ENCODE measurements at regions not wholly inside any gene's neighbourhood (a gene's known extent, or its start where the extent isn't known, plus 50 kb on each side); places are given as distances from the start of the nearest gene placed in this dataset.

GRCh38 chr10:52994370-52994769 lies 221.8 kb upstream of the MBL2 start:
- Mint-ChIP-seq H3K4me1 (ENCODE audit: unreplicated experiment) (no peaks in the 10 kb centered on the region), H3K9me3 (ENCODE audit: unreplicated experiment) (no peaks in the 10 kb centered on the region), H3K36me3 (ENCODE audit: unreplicated experiment) (no peaks in the 10 kb centered on the region), H3K27ac (ENCODE audit: unreplicated experiment) (no peak overlapping the region), H3K27me3 (ENCODE audit: unreplicated experiment) (peaks cover 9% of the 10 kb centered on the region), H3K4me3 (ENCODE audit: unreplicated experiment) (no peak overlapping the region)
- no peak for DNase-seq (ENCODE audit: extremely low spot score, unreplicated experiment)
- no peak for TF ChIP-seq CTCF (IDR thresholded peaks at IDR 0.05)

- Mint-ChIP-seq H3K4me3 (ENCODE audit: unreplicated experiment) (no peak overlapping the region), H3K4me1 (ENCODE audit: unreplicated experiment) (no peaks in the 10 kb centered on the region), H3K27ac (ENCODE audit: unreplicated experiment) (no peak overlapping the region), H3K27me3 (ENCODE audit: unreplicated experiment) (peaks cover 8% of the 10 kb centered on the region), H3K9me3 (ENCODE audit: unreplicated experiment) (no peaks in the 10 kb centered on the region), H3K36me3 (ENCODE audit: unreplicated experiment) (no peaks in the 10 kb centered on the region)
- no peak for DNase-seq (ENCODE audit: extremely low spot score, unreplicated experiment)
- TF ChIP-seq CTCF (IDR thresholded peaks at IDR 0.05), result no peak
Observed at GRCh38 chr10:52993109-52993508, 220.5 kb upstream of the MBL2 start.

- DNase-seq (ENCODE audit: extremely low spot score, unreplicated experiment), result no peak
- Mint-ChIP-seq H3K27me3 (ENCODE audit: unreplicated experiment) (peaks cover 8% of the 10 kb centered on the region), H3K9me3 (ENCODE audit: unreplicated experiment) (no peaks in the 10 kb centered on the region), H3K36me3 (ENCODE audit: unreplicated experiment) (no peaks in the 10 kb centered on the region), H3K4me1 (ENCODE audit: unreplicated experiment) (no peaks in the 10 kb centered on the region), H3K4me3 (ENCODE audit: unreplicated experiment) (no peak overlapping the region), H3K27ac (ENCODE audit: unreplicated experiment) (no peak overlapping the region)
- no peak for TF ChIP-seq CTCF (IDR thresholded peaks at IDR 0.05)
Observed at GRCh38 chr10:52992567-52992966, 220.0 kb upstream of the MBL2 start.

- TF ChIP-seq CTCF (IDR thresholded peaks at IDR 0.05), result no peak
- no peaks in the 10 kb centered on the region for H3K36me3 Mint-ChIP-seq (ENCODE audit: unreplicated experiment)
- no peak overlapping the region for H3K27ac Mint-ChIP-seq (ENCODE audit: unreplicated experiment)
- peaks cover 3% of the 10 kb centered on the region for H3K4me1 Mint-ChIP-seq (ENCODE audit: unreplicated experiment)
- no peak for DNase-seq (ENCODE audit: extremely low spot score, unreplicated experiment)
- no peak overlapping the region for H3K4me3 Mint-ChIP-seq (ENCODE audit: unreplicated experiment)
- H3K27me3 Mint-ChIP-seq (ENCODE audit: unreplicated experiment), result peaks cover 4% of the 10 kb centered on the region
- no peaks in the 10 kb centered on the region for H3K9me3 Mint-ChIP-seq (ENCODE audit: unreplicated experiment)
Observed at GRCh38 chr10:52988923-52989322, 216.3 kb upstream of the MBL2 start.

- Mint-ChIP-seq H3K27ac (ENCODE audit: unreplicated experiment) (no peak overlapping the region), H3K4me1 (ENCODE audit: unreplicated experiment) (peaks cover 3% of the 10 kb centered on the region), H3K9me3 (ENCODE audit: unreplicated experiment) (no peaks in the 10 kb centered on the region), H3K4me3 (ENCODE audit: unreplicated experiment) (no peak overlapping the region), H3K27me3 (ENCODE audit: unreplicated experiment) (no peaks in the 10 kb centered on the region), H3K36me3 (ENCODE audit: unreplicated experiment) (no peaks in the 10 kb centered on the region)
- no peak for DNase-seq (ENCODE audit: extremely low spot score, unreplicated experiment)
- no peak for TF ChIP-seq CTCF (IDR thresholded peaks at IDR 0.05)
Observed at GRCh38 chr10:52986125-52986524, 213.5 kb upstream of the MBL2 start.
